ENCODE measurements at regions not wholly inside any gene's neighbourhood (a gene's known extent, or its start where the extent isn't known, plus 50 kb on each side); places are given as distances from the start of the nearest gene placed in this dataset.

GRCh38 chr4:1518997-1519700, 112.9 kb upstream of the NKX1-1 start:
- TF ChIP-seq, protein P1, sequence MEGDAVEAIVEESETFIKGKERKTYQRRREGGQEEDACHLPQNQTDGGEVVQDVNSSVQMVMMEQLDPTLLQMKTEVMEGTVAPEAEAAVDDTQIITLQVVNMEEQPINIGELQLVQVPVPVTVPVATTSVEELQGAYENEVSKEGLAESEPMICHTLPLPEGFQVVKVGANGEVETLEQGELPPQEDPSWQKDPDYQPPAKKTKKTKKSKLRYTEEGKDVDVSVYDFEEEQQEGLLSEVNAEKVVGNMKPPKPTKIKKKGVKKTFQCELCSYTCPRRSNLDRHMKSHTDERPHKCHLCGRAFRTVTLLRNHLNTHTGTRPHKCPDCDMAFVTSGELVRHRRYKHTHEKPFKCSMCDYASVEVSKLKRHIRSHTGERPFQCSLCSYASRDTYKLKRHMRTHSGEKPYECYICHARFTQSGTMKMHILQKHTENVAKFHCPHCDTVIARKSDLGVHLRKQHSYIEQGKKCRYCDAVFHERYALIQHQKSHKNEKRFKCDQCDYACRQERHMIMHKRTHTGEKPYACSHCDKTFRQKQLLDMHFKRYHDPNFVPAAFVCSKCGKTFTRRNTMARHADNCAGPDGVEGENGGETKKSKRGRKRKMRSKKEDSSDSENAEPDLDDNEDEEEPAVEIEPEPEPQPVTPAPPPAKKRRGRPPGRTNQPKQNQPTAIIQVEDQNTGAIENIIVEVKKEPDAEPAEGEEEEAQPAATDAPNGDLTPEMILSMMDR (IDR thresholded peaks at IDR 0.05): no peak
- TF ChIP-seq POLR2A (IDR thresholded peaks at IDR 0.05): no peak

All from right lobe of liver (tissue), 4 donors.